Astrocyte of the cerebellum (primary cell): ENCODE measurements at regions not wholly inside any gene's neighbourhood (a gene's known extent, or its start where the extent isn't known, plus 50 kb on each side); places are given as distances from the start of the nearest gene placed in this dataset.

Experiments
- DNase-seq: peaks from one replicate; pipeline ENCODE4 v3.0.0-alpha.2; 2011; ENCODE audit warnings: low read depth
- H3K4me3 ChIP-seq: 2 replicates; pipeline ENCODE4 v1.5.1; 2011; ENCODE audit warnings: mild to moderate bottlenecking, low read depth, low read length, moderate library complexity
- in situ Hi-C: cut with HindIII; loops from 2 replicates; pipeline ENCODE4 v1.10.0; 2017; ENCODE audit warnings: low sequenced_read_pairs
- TF ChIP-seq, protein P1 (sequence below): IDR thresholded peaks from 2 replicates; pipeline ENCODE4 v1.5.1; 2012; ENCODE audit warnings: low read length, low read depth, moderate library complexity, mild to moderate bottlenecking; ENCODE audit errors: missing control alignments

DNA sequence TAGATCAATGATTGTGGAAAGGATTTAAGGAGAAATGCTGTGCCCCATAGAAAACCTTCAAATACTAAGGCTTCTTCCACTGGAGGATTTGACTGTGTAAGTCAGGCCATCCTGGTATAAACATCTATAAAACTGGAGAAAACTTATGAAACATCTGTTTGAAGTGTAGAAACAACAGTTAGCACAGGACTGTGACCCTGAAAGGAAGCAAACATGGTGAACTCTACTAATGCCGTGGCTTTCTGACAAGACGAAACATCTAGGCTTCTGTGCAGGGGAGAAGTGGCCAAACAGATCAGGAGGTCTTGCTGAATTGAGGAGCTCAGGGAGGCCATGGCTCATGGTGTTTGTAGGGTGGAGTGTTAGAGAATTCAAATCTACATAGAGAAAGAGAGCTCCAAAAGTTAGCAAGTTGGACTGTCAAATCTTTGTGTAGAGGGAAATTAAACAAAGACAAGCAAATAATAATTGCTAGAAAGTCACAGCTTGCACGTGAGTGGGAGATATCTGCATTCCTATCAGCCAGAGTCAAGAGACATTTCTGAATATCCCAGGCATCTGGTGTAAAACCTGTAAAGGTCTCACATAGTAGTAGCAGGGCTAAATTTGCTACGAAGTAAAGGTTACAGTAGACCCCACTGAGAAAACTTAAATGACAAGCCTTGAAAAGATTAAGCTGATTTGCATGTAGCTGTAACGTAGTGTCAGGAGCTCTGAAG is 566.8 kb upstream of the B3GALT2 start:
- H3K4me3 ChIP-seq, result no peak overlapping the region
- in situ Hi-C loops, result no loop called here
- TF ChIP-seq, protein P1, sequence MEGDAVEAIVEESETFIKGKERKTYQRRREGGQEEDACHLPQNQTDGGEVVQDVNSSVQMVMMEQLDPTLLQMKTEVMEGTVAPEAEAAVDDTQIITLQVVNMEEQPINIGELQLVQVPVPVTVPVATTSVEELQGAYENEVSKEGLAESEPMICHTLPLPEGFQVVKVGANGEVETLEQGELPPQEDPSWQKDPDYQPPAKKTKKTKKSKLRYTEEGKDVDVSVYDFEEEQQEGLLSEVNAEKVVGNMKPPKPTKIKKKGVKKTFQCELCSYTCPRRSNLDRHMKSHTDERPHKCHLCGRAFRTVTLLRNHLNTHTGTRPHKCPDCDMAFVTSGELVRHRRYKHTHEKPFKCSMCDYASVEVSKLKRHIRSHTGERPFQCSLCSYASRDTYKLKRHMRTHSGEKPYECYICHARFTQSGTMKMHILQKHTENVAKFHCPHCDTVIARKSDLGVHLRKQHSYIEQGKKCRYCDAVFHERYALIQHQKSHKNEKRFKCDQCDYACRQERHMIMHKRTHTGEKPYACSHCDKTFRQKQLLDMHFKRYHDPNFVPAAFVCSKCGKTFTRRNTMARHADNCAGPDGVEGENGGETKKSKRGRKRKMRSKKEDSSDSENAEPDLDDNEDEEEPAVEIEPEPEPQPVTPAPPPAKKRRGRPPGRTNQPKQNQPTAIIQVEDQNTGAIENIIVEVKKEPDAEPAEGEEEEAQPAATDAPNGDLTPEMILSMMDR, result no peak

GRCh38 chr1:193749868-193750267 is 563.5 kb upstream of the B3GALT2 start:
- no peak for DNase-seq
- TF ChIP-seq, protein P1, result no peak
- in situ Hi-C loops, result no loop called here
- H3K4me3 ChIP-seq, result no peak overlapping the region

More for the DNA sequence above, 566.8 kb upstream of the B3GALT2 start:
- no peak for DNase-seq

DNA sequence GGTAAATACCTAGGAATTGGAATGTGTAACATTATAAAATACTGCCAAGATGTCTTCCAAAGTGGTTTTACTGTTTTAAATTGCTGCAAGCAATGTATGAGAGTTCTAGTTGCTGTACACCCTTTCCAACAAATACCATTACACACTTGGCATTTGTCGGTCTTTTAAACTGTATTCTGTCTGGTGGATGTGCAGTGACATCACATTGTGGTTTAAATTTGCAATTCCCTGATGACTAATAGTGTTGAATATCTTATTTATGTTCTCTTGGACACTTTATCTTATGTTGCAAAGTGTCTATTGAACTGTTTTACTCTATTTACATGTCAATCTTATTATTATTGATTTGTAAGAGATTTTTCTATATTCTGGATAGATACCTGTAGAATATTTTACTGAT is 561.2 kb upstream of the B3GALT2 start:
- TF ChIP-seq, protein P1, result no peak
- in situ Hi-C loops, result no loop called here
- no peak overlapping the region for H3K4me3 ChIP-seq
- peak; percentile 27 for DNase-seq

DNA sequence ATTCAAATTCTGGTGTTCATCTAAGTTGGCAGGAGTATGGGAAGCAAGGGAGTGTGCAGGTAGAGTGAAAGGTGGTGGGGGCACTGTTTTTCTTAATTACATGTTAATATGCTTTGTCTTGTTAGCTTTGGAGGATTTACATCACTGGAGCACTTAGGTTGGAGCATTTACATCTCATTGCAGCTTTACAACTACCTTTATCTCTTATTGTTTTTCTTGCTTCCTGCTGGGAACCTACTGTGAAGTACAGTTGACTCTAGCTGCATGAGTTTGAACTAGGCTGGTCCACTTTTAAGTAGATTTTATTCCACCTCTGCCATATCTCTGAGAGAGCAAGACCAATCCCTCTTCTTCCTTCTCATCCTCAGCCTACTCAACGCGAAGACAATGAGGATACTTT is 554.8 kb upstream of the B3GALT2 start:
- in situ Hi-C loops, result no loop called here
- DNase-seq, result no peak
- TF ChIP-seq, protein P1, result no peak
- no peak overlapping the region for H3K4me3 ChIP-seq

DNA sequence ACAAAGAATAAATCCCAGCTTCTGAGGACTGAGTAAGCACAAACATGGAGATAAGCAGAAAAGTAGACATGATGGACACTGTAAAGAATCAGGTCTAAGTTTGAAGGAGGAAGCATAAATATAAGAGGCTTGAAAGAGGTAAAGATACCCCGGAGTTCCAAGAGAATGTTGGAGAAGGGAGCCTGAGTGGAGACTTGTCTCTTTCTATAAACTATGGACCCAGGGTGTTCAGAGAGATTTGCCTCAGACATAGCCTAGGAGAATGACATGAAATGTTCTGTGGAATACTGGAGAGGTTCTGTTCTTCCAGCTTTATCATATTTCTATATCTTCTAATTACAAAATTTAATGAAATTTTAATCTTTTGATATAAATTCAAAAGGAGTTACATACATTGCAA is 554.3 kb upstream of the B3GALT2 start:
- DNase-seq, result no peak
- H3K4me3 ChIP-seq, result no peak overlapping the region
- TF ChIP-seq, protein P1, result no peak
- in situ Hi-C loops, result no loop called here

DNA sequence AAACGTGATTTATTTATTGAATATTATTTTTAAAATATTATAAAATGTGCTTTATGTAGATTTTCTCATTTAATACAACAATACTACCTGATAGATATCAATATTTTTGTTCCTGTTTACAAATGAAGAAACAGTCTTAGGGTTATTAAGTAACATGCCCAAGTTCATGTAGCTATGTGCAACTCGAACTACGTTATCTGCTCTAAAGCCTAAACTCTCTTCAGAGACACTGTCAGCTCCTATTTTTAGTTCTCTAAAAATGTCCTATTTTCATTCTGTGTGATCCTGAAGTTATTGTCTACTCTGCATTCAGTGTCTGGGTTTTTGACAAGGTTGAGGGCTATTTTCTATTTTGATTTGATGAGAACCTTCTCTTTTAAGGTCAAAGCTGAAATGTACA is 550.1 kb upstream of the B3GALT2 start:
- in situ Hi-C loops, result no loop called here
- DNase-seq, result no peak
- TF ChIP-seq, protein P1, result no peak
- H3K4me3 ChIP-seq, result no peak overlapping the region
